Gastrocnemius medialis (tissue), 4 donors: ENCODE measurements at regions not wholly inside any gene's neighbourhood (a gene's known extent, or its start where the extent isn't known, plus 50 kb on each side); places are given as distances from the start of the nearest gene placed in this dataset.

Source experiments
- ATAC-seq, 2 donors: fragments of 150-250 bp; one replicate each; pipeline ENCODE4 v1.9.1; 2016
- DNase-seq, 2 donors: peaks; one replicate each; pipeline ENCODE4 v3.0.0-alpha.2; 2019
- H3K27ac ChIP-seq, 4 donors: fragments of 200-600 bp; sonication (generic); 1 replicate in 1 of 4; 2 replicates in 3 of 4; pipeline ENCODE4 v1.5.1; 2016 to 2018; ENCODE audit warnings: mild to moderate bottlenecking in 2 of 4, moderate library complexity in 1 of 4
- H3K27me3 ChIP-seq, 3 donors: fragments of 200-600 bp; sonication (generic) in 2 of 3; 1 replicate in 1 of 3; 2 replicates in 2 of 3; pipeline versions ENCODE4 v1.5.1 to v1.6.0; 2016 to 2019; ENCODE audit warnings: mild to moderate bottlenecking in 1 of 3, moderate library complexity in 1 of 3
- H3K36me3 ChIP-seq, 2 donors: fragments of 200-600 bp; sonication (generic) in 1 of 2; one replicate each; pipeline ENCODE4 v1.5.1; 2017 to 2018
- H3K4me1 ChIP-seq, 2 donors: fragments of 200-600 bp; sonication (generic) in 1 of 2; one replicate each; pipeline ENCODE4 v1.5.1; 2016 to 2017; ENCODE audit warnings: mild to moderate bottlenecking in 2 of 2
- H3K4me3 ChIP-seq, 4 donors: fragments of 200-600 bp; sonication (generic) in 3 of 4; 1 replicate in 1 of 4; 2 replicates in 3 of 4; pipeline ENCODE4 v1.5.1; 2016 to 2019; ENCODE audit warnings: mild to moderate bottlenecking in 2 of 4
- H3K9me3 ChIP-seq, 3 donors: fragments of 200-600 bp; sonication (generic) in 2 of 3; 1 replicate in 1 of 3; 2 replicates in 2 of 3; pipeline ENCODE4 v1.5.1; 2016 to 2019
- CTCF ChIP-seq, 5 experiments: fragments of 450-650 bp in 3 of 5; fragments of 200-600 bp in 2 of 5; sonication (generic) in 2 of 5; IDR thresholded peaks in 4 of 5; conservative IDR thresholded peaks in 1 of 5; 1 replicate in 4 of 5; 2 replicates in 1 of 5; pipeline ENCODE4 v1.5.1; 2016 to 2019; ENCODE audit warnings: antibody characterized with exemption in 5 of 5, mild to moderate bottlenecking in 3 of 5, moderate library complexity in 3 of 5
- POLR2A ChIP-seq, 2 donors: fragments of 450-650 bp; IDR thresholded peaks; one replicate each; pipeline ENCODE4 v1.6.1; 2017; ENCODE audit warnings: antibody characterized with exemption in 2 of 2, mild to moderate bottlenecking in 2 of 2, moderate library complexity in 2 of 2
- in situ Hi-C, 4 donors: fragments of 200-750 bp; cut with MboI; loops; one replicate each; pipeline versions ENCODE4 v1.15.0 to v1.8.0; 2017; ENCODE audit warnings: low sequenced_read_pairs in 4 of 4
- intact Hi-C: fragments of 100-400 bp; cut with DNase I; formaldehyde crosslinking; loops from one replicate; pipeline ENCODE4 v1.15.1; 2023; ENCODE audit warnings: low total_unique reads

- intact Hi-C loops, result no loop called here
- H3K27me3 ChIP-seq, result no peaks in the 10 kb centered on the region
- no peak overlapping the region for H3K27ac ChIP-seq
- no peak overlapping the region for H3K4me3 ChIP-seq
- H3K36me3 ChIP-seq, result no peaks in the 10 kb centered on the region
- no peak for ATAC-seq
- TF ChIP-seq CTCF (IDR thresholded peaks at IDR 0.05 in 4 of 5, conservative IDR thresholded peaks at IDR 0.05 in 1 of 5), result no peak
- DNase-seq, result no peak
- no peaks in the 10 kb centered on the region for H3K9me3 ChIP-seq
- H3K4me1 ChIP-seq, result no peaks in the 10 kb centered on the region
- in situ Hi-C loops, result no loop called here
Observed at GRCh38 chr3:111314181-111314873, 227.7 kb upstream of the CD96 start.

- Histone ChIP-seq H3K4me3 (no peak overlapping the region), H3K27me3 (no peaks in the 10 kb centered on the region), H3K4me1 (no peaks in the 10 kb centered on the region), H3K27ac (no peak overlapping the region), H3K36me3 (no peaks in the 10 kb centered on the region), H3K9me3 (no peaks in the 10 kb centered on the region)
- ATAC-seq (no peak), DNase-seq (no peak)
- no peak for TF ChIP-seq CTCF (IDR thresholded peaks at IDR 0.05 in 4 of 5, conservative IDR thresholded peaks at IDR 0.05 in 1 of 5)
- no peak for TF ChIP-seq POLR2A (IDR thresholded peaks at IDR 0.05)
- intact Hi-C loops (no loop called here), in situ Hi-C loops (no loop called here)
Observed at GRCh38 chr3:111314898-111315297, 227.1 kb upstream of the CD96 start.

GRCh38 chr3:111315930-111316587, 225.9 kb upstream of the CD96 start:
- H3K27ac ChIP-seq, result no peak overlapping the region
- H3K9me3 ChIP-seq, result no peaks in the 10 kb centered on the region
- intact Hi-C loops (no loop called here), in situ Hi-C loops (no loop called here)
- no peak overlapping the region for H3K4me3 ChIP-seq
- TF ChIP-seq POLR2A (IDR thresholded peaks at IDR 0.05) (no peak), CTCF (IDR thresholded peaks at IDR 0.05 in 4 of 5, conservative IDR thresholded peaks at IDR 0.05 in 1 of 5) (no peak)
- H3K36me3 ChIP-seq, result no peaks in the 10 kb centered on the region
- ATAC-seq (no peak), DNase-seq (no peak)
- no peaks in the 10 kb centered on the region for H3K4me1 ChIP-seq
- no peaks in the 10 kb centered on the region for H3K27me3 ChIP-seq

GRCh38 chr3:111318289-111318688, 223.7 kb upstream of the CD96 start:
- intact Hi-C loops (no loop called here), in situ Hi-C loops (no loop called here)
- DNase-seq (no peak), ATAC-seq (no peak)
- Histone ChIP-seq H3K36me3 (no peaks in the 10 kb centered on the region), H3K4me3 (no peak overlapping the region), H3K9me3 (no peaks in the 10 kb centered on the region), H3K4me1 (peaks cover 0 to 4% of the 10 kb centered on the region in 2 donors), H3K27me3 (no peaks in the 10 kb centered on the region), H3K27ac (no peak overlapping the region)
- TF ChIP-seq POLR2A (IDR thresholded peaks at IDR 0.05) (no peak), CTCF (IDR thresholded peaks at IDR 0.05 in 4 of 5, conservative IDR thresholded peaks at IDR 0.05 in 1 of 5) (no peak)
